GM19395 (cell line): ENCODE measurements at regions not wholly inside any gene's neighbourhood (a gene's known extent, or its start where the extent isn't known, plus 50 kb on each side); places are given as distances from the start of the nearest gene placed in this dataset.

Experiments used
- ATAC-seq: cut with Tn5 transposase; IDR thresholded peaks from one replicate; pipeline ENCODE4 v1.9.1; 2021; ENCODE audit warnings: mild to moderate bottlenecking, moderate library complexity; ENCODE audit not compliant: unreplicated experiment

DNA sequence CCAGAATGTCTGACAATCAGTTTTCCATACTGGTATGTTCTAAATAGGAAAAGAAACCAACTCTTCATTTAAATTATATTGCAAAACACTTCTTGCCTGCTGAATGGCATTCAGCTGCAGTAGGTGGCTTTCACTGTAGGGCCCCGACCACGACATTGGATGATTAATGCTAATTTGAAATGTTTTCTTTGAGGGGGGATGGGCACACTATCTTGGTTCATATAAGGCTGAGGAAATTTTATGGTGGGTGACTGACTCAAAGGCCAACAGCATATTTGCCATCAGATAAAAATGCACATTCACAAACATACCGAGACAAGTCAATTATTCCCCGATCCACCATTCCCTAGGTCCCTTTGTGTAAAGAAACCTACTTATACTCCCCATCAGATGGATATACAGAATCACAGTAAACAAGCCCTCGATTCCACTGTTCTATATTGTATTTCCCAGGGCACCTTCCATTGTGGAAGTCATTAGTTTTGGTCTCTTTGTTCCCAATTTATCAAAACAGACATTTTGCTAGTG lies 464.2 kb upstream of the DAB1 start:
- ATAC-seq, result no peak

DNA sequence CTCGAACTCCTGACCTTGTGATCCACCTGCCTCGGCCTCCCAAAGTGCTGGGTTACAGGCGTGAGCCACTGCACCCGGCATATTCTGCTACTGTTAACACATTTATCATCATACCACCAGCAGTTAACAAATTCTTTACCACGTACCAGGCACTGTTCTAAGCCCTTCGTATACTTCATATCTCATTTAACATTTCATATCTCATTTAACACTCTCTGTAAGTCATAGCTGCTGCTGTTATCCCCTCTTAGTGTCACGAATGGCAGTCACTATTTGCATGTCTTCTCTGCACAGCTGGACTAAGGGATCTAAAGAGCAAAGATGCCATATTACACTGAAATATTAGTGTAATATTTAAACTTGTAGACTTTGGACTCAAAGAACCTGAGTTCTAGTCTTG lies 462.5 kb upstream of the DAB1 start:
- ATAC-seq, result no peak

DNA sequence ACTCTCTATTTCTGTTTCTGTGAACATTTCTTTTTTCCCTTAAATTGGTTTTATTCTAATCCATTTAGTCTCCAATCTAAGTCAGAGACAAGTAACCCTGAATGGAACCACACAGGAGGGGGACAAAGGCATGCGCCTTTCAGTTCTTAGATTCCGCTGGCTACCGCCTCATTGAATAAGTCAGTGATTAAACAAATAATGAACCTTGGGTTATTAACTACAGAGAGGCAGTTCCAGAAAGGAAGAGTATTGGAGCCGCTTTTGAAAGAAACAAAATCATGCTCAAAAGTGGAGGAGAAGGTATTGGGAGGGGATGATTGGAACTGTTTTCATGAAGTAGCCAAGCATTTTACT lies 459.8 kb upstream of the DAB1 start:
- no peak for ATAC-seq

DNA sequence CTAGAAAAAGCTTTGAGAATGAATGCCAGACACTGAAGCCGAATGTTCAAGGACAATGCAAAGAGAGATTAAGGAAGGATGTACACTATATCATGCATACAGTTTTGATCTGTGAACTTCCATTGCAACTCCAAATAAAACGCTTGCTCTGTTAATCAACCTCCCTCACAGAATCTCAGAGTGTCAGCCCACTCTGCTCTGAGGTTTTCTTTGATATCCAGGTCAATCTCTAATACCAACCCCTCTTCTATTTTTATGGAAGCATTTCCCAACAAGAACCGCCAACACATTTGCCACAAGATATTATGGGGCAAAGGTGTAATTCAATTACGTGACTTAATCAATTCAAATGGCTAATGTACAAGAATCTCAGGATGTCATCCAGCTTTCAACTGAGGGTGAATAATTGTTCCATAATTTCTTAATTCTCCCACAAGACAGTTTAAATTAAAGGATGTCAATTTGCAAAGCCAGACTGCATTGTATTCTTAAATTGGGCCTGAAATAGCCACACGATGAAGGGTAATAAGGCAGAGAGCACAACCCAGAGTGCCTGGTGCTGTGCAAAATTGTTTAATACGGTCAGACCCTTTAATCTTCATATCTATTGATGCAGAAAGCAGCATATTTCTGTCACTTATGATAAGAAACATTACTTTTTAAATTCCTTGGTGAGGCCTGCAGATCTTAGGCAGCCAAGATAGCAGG lies 459.2 kb upstream of the DAB1 start:
- ATAC-seq, result no peak

DNA sequence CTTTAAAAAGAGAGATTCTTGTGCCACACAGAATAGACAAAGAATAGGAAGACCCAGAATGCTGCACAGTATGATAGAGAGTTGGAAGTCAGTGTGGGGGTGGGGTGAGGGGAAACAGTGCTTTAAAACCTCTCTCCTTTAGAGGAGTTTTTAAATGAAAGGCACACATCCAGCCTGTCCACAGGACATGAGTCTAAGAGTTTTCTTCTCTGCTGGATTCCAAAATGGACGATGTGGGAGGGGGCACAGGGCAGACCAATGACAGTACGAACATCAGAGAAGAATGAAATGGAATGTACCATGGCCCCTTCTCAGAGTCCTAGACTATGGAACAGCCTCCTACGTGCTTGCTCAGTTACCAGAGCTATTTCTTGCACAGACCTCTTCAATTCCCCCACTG lies 458.2 kb upstream of the DAB1 start:
- ATAC-seq, result no peak

DNA sequence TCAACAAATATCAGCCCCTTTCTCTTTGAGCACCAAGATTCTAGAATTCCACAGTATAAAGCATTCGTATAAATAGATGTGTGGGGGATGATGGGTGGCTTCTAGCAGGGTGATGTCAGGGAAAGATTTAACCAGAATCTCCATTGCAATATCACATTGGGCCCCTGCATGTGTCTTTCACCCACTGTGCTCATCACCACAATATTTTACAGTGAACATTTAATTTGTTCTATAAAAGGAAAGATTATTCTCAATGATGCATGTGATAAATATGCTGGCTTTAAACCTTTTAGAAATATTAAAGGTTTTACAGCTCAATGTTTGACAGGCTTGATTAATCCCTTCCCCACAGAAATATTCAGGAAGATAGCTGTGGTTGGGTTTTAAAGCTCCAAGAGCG lies 457.8 kb upstream of the DAB1 start:
- no peak for ATAC-seq

DNA sequence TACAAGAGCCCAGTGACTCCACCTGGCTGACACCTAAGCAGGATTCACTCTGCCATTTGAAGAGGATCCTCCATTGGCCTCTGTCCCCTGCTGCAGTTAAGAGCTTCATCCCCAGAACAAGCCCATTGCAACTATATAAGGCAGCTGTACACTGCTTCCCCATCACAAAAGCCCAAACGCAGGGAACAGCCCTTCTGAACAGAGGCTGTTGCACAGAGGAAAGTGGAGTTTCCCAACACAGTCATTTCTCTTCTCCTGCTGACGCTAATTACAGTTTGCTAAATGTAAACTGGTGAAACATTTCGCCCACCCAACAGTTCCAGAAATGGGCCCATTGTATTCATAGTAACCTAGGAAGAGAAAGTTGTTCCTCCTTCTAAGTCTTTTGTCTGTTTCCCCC lies 455.8 kb upstream of the DAB1 start:
- no peak for ATAC-seq

DNA sequence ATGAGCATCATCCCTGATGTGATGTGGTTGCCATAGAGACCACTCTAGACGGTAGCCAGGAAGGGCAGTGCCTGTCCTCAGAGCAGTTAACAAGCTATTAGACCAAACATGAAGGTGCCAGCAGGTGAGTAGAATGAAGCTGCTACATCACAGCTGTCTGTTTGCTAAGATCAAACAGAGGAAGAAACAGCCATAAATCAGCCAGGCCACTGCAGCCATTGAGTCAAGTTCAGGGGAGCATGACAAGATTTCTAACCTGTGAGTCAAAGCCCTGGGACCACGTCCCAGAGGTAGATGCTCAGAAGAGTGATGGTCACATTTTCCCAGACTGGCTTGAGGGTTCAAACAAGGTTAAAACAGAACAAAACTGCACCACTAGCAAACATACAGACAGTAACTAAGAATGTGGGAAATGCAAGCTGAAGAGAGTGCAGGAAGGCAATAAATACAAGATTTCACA lies 450.6 kb upstream of the DAB1 start:
- no peak for ATAC-seq

DNA sequence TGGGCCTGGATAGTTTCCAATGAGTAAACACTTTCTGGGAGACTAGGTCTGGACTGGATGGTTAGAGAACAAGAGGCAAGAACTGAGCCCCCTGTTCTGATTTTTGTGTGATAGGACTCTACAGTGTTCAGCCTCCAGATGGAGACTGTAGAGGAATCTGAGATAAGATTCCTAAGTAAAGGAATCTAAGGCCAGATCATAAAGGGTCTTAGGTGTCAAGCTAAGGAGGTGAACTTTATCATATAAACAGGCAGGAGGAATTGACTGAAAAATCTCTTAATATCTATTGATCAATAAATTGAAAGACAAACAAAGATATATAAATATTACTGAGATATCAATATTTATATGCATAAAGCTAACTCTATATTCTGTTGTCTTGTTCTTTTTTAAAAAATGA lies 449.1 kb upstream of the DAB1 start:
- no peak for ATAC-seq

DNA sequence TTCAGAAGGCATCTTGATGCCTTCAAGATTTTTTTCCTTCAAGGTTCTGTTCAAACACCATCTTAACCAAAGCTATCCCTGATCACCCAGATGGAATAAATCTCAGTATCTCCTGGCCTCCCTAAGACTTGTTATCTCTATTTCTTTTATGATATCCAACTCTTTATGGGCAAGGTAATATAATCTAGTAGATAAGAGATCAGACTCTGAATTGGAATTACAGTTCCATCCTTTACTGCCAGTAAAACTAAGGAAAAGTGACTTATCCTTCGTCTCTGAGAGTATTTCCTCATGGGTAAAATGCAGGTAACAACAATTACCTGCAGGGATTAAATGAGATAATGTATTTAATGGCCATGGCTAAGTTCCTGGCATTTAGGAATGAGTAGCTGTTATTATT lies 445.0 kb upstream of the DAB1 start:
- no peak for ATAC-seq

DNA sequence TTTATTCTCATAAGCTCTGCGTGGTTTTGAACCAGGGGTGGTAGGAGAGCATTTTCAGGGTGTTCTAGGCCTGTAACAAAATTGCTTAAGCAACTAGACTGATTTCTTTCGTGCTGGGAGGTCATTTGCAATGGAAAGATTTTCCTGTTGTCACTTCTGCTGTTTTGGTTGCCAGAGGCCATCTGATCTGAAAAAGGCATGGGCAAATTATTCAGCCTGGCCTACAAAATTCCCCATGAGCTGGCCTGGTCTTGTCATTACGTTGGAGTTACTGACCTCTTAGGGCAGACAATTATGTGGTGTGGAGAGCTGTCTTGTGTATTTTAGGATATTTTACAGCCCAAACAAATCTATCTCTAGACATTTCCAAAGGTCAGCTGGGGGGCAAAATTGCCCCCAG lies 444.4 kb upstream of the DAB1 start:
- ATAC-seq, result no peak

DNA sequence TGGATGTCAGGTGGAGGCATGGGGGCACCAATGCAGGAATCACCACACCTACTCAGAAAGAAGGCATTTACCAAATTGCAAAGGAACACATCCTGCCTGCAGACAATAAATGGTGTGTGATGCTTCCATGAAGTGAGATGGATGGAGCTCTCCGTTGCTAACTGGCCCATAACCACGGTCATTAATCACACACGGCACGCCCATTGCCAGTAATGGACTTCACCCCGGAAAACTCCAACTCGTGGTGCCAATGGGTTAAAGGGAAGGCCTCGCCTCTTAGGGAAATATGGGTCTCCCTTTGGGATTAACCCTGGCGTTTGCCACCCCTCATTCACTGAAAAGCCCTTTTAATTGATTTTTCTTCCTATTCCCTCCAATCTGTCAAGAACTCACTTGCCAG lies 443.1 kb upstream of the DAB1 start:
- ATAC-seq, result no peak

DNA sequence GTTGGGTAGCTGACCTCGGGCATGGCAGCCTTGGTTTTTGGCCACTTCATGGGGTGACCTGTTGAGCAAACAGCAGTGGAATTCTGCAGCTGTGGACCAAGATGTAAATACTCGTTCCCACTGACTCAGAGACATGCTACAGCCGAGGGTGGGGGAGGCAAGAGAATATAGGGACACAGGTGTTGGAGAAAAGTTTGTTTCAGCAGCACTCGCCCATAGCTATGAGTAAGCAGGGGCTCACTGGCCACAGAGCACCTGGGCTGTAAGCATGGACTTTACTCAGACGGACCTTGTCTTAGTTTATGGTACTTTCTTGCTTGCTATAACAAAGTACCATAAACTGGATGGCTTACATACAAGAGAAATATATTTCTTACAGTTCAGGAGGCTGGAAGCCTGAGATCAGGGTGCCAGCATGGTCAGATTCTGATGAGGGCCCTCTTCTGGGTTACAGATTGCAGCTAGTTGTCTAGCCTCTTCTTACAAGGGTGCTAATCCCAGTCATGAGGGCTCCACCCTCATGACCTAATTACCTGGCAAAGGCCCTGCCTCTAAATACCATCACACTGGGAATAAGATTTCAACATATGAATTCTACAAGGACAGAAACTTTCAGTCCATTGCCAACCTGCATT lies 437.2 kb upstream of the DAB1 start:
- no peak for ATAC-seq

DNA sequence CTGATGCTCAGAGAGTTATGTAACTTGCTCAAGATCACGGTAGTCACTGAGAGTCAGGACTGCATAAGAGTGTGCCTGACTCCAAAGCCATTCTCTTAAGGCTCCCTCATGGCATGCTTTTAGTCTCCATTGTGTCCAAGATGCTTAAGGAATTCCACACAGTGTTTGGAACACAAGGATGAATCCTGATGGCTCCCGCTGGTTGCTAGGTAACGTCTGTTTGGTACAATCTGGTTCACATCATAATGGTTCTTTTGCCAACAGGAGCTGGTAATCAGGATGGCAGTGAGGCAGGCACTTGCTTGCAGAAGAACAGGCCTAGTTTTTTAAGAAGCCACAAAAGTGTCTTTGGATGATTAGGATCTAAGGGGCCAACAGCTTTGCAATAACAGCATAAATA lies 436.5 kb upstream of the DAB1 start:
- no peak for ATAC-seq

DNA sequence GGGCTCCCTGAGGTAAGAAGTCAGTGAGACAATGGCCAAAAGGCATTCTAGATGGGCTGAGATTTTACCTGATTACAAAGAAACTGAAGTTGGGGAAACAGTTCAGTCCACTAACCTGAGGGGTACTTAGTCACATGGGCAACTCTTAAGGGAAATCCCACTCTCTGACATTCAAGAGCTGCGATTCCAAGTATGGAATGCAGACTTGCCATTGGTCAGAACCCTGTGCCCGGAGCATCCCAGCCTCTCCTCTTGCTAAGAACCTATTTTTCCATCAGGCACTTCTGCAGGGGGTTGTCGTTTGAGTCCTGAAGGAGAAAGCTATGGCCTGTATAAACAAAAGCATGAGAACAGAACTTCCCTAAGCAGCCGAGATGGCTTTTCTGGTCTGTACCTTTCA lies 434.9 kb upstream of the DAB1 start:
- ATAC-seq, result no peak

DNA sequence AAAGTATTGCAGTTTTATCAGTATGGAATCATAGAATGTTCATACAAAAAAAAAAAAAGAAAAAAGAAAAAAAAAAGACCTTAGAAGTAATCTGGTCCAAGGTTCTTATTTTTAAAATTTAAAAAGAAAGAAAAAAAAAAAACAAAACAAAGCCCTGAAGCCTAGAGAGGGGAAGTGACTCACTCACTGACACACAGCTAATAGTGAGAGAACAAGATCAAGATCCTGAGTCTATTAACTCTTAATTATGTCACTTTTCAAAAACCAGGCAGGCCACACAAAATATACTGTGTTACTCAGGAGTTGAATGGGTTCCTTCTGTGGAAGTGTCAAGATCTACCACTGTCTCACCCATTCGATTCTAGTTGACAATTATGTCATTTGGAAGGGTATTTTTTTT lies 433.9 kb upstream of the DAB1 start:
- no peak for ATAC-seq

DNA sequence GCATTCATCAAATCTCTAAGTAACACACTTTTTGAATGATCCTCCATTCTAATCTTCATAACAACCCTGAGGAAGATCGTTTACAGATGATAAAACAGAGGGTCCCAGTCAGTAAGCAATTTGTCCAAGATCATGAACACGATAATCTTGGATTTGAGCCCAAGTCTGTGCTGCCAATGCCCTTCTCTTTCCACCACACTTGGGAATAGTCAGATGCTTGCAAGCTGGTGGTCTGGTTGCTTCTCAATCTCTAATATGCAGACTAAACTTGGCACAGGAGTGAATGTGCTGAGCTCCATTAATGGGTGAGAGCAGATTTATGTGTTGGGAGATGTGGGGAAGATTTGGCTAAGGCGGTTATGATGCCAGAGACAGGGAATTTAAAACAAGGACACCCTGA lies 430.6 kb upstream of the DAB1 start:
- no peak for ATAC-seq

DNA sequence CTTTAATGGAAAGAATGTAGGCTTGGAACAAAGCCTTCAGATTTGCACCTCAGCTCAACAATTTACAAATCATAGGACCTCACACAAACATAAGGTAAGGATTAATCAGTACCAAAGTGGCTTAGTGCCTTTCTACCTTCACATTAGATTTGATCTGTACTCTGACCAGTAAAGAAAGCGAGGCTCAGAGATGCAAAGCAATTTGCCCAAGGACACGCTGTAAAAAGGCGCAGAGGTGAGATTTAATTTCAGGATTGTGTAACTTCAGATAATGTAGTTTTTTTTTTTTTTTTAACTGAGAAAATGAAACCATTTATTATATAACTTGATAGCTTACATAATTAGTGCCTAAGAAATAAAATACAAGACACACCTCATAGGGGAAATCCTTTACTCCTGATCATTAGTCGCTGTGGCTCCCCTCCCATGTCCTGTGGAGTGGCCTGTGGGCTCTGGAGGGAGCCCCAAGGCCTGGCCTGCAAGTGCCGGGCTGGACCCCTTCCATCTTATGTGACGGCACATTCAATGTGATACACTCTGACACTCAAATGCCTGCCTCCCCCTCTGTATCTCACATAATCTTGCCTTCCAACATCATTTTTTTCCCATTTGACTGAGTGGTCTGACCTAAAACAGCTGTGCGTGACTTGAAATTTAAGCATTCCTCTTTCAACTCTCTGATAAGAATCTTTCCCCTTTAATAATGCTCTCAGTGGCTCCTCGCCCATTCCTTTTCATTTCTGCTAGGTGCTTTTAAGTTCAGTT lies 426.5 kb upstream of the DAB1 start:
- no peak for ATAC-seq

DNA sequence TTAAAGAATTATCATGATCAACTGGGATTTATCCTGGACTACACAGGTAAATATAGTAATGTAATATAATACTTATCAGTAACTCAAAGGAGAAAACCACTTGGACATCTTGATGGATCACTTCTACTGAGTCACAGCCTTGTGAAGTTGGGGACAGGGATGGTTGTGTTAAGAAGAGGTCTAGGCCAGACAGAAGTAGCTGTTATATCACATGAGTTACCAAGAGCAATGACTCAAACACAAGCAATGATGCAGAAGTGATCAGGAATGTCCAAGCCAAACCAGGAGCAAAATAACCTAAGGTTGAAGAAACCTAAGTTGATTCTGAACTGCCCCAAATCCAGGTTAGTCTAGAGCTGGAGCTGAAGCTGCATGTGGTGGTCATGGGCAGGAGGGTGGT lies 424.5 kb upstream of the DAB1 start:
- no peak for ATAC-seq

DNA sequence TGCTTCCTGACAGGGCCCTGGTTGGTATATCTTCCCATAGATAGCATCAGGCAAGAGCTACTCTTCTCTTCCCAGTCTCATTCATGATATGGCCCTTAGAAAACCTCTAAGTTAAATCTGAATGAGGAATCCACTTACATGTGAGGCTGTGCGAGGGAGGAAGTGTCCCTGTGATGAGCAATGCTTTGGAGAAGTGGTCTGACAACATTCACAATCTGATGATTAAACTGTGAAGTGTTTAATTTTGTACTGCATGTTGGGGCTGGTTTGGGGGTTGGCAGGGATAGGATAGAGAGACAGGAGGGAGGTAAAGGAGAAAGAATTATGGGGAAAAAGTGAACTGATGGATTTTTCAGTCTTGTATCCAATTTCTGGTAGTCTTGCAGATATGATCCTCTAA lies 421.2 kb upstream of the DAB1 start:
- no peak for ATAC-seq

DNA sequence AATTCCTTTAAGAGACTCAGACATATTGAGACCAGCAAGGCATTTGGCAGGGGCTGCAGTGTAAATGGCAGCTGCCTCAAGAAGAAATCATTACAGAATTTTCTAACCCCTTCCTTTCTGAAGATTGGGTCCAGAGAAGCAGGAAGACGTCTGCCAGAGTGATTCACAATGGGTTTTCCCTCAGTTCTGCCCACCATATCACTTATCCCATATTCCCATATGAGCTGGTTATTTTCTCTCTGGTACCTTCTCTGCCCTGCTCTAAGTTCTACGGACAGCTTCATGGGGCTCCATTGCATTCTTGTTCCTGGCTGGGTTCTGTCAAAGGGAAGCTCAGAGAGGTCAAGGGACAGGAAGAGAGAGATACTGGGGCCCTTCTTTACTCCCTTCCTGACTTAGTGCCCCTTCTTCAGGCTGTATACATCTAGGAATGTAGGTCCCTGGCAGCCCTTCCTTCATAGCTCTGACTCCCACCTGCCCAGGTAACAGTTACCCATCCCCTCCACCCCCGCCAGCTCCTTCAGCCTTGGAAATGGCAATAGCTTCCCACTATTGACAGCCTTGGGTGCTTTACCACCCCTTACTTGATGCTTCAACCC lies 420.6 kb upstream of the DAB1 start:
- ATAC-seq, result no peak

DNA sequence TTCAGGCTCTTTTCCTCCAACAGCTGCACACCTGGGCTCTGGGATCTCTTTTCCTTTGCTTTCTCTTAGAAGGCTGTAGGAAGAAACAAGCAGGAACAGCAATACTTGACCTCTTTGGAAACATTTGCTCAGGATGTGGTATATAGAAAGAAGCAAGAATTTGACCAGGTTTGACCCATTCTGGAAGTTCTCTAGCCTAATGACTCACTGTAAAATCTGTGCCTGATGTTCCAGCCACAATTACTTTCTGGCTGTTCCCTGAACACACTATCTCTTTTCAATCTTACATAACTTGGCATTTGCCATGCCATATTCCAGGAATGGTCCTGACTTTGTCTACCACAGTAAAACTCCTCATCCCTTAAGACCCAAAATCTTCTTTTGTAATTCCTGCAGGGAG lies 419.9 kb upstream of the DAB1 start:
- no peak for ATAC-seq
